Osteocyte (in vitro differentiated cells): ENCODE measurements at regions not wholly inside any gene's neighbourhood (a gene's known extent, or its start where the extent isn't known, plus 50 kb on each side); places are given as distances from the start of the nearest gene placed in this dataset.

Experiments used
- DNase-seq: peaks from one replicate; pipeline ENCODE4 v3.0.0; 2021; ENCODE audit warnings: mixed read lengths; ENCODE audit not compliant: unreplicated experiment; ENCODE audit errors: extremely low spot score
- H3K27ac Mint-ChIP-seq: one replicate; pipeline ENCODE4 v1.8.0; 2021; ENCODE audit warnings: mild to moderate bottlenecking, mixed read lengths; ENCODE audit not compliant: unreplicated experiment
- H3K27me3 Mint-ChIP-seq: one replicate; pipeline ENCODE4 v1.8.0; 2021; ENCODE audit warnings: mixed read lengths; ENCODE audit not compliant: unreplicated experiment
- H3K36me3 Mint-ChIP-seq: one replicate; pipeline ENCODE4 v1.8.0; 2021; ENCODE audit warnings: mixed read lengths; ENCODE audit not compliant: unreplicated experiment
- H3K4me1 Mint-ChIP-seq: one replicate; pipeline ENCODE4 v1.8.0; 2021; ENCODE audit warnings: mixed read lengths; ENCODE audit not compliant: unreplicated experiment
- H3K4me3 Mint-ChIP-seq: one replicate; pipeline ENCODE4 v1.8.0; 2021; ENCODE audit warnings: mild to moderate bottlenecking, moderate library complexity, mixed read lengths; ENCODE audit not compliant: unreplicated experiment
- H3K9me3 Mint-ChIP-seq: one replicate; pipeline ENCODE4 v1.8.0; 2021; ENCODE audit warnings: mixed read lengths; ENCODE audit not compliant: unreplicated experiment
- CTCF ChIP-seq: fragments of 200-600 bp; sonication (generic); IDR thresholded peaks from 2 replicates; pipeline ENCODE4 v1.5.0; 2021; ENCODE audit warnings: antibody characterized with exemption, mild to moderate bottlenecking, moderate library complexity

GRCh38 chr9:99572567-99572966, 249.1 kb upstream of the NR4A3 start:
- Mint-ChIP-seq H3K4me1 (no peaks in the 10 kb centered on the region), H3K4me3 (no peak overlapping the region), H3K27ac (no peak overlapping the region), H3K9me3 (no peaks in the 10 kb centered on the region), H3K36me3 (no peaks in the 10 kb centered on the region), H3K27me3 (peaks cover 4% of the 10 kb centered on the region)
- TF ChIP-seq CTCF, result no peak
- no peak for DNase-seq

GRCh38 chr9:99573085-99573484, 248.6 kb upstream of the NR4A3 start:
- Mint-ChIP-seq H3K27me3 (peaks cover 2% of the 10 kb centered on the region), H3K27ac (no peak overlapping the region), H3K36me3 (no peaks in the 10 kb centered on the region), H3K9me3 (no peaks in the 10 kb centered on the region), H3K4me1 (no peaks in the 10 kb centered on the region), H3K4me3 (no peak overlapping the region)
- DNase-seq, result no peak
- no peak for TF ChIP-seq CTCF

- Mint-ChIP-seq H3K4me3 (no peak overlapping the region), H3K27me3 (peaks cover 2% of the 10 kb centered on the region), H3K4me1 (no peaks in the 10 kb centered on the region), H3K9me3 (no peaks in the 10 kb centered on the region), H3K36me3 (no peaks in the 10 kb centered on the region), H3K27ac (no peak overlapping the region)
- no peak for DNase-seq
- TF ChIP-seq CTCF, result no peak
These were observed 247.8 kb upstream of the NR4A3 start for GRCh38 chr9:99573886-99574285.

- H3K36me3 Mint-ChIP-seq, result no peaks in the 10 kb centered on the region
- H3K27me3 Mint-ChIP-seq, result peaks cover 4% of the 10 kb centered on the region
- H3K4me3 Mint-ChIP-seq, result no peak overlapping the region
- H3K27ac Mint-ChIP-seq, result no peak overlapping the region
- H3K9me3 Mint-ChIP-seq, result no peaks in the 10 kb centered on the region
- TF ChIP-seq CTCF, result no peak
- no peak for DNase-seq
- H3K4me1 Mint-ChIP-seq, result no peaks in the 10 kb centered on the region
These were observed 245.7 kb upstream of the NR4A3 start for GRCh38 chr9:99576002-99576401.

GRCh38 chr9:99576876-99577275, 244.8 kb upstream of the NR4A3 start:
- no peak for TF ChIP-seq CTCF
- DNase-seq, result no peak
- Mint-ChIP-seq H3K36me3 (no peaks in the 10 kb centered on the region), H3K27me3 (peaks cover 4% of the 10 kb centered on the region), H3K4me1 (no peaks in the 10 kb centered on the region), H3K27ac (no peak overlapping the region), H3K4me3 (no peak overlapping the region), H3K9me3 (no peaks in the 10 kb centered on the region)
